ENCODE measurements at regions not wholly inside any gene's neighbourhood (a gene's known extent, or its start where the extent isn't known, plus 50 kb on each side); places are given as distances from the start of the nearest gene placed in this dataset.

- Mint-ChIP-seq H3K4me3 (no peak overlapping the region), H3K9me3 (no peaks in the 10 kb centered on the region), H3K36me3 (ENCODE audit: low read depth) (no peaks in the 10 kb centered on the region), H3K27ac (no peak overlapping the region), H3K27me3 (ENCODE audit: insufficient read depth, low read depth, poor library complexity) (no peaks in the 10 kb centered on the region), H3K4me1 (peaks cover 10% of the 10 kb centered on the region)
- H3K4me1 ChIP-seq (ENCODE audit: insufficient read depth): peaks cover 12% of the 10 kb centered on the region
- no peak for DNase-seq (ENCODE audit: low spot score)
- no peak overlapping the region for H3K4me2 ChIP-seq
- H3F3A ChIP-seq (replicated peaks; ENCODE audit: low read depth): no peaks in the 10 kb centered on the region
- H3K9me2 ChIP-seq (ENCODE audit: insufficient read depth): peaks cover 14% of the 10 kb centered on the region; the same call in 1 of the 2 replicates
- H3K27me3 ChIP-seq (ENCODE audit: insufficient read depth): no peaks in the 10 kb centered on the region
- ATAC-seq: no peak
- no peaks in the 10 kb centered on the region for H3K79me2 ChIP-seq (replicated peaks; ENCODE audit: insufficient read depth)
- H4K20me1 ChIP-seq (replicated peaks; ENCODE audit: insufficient read depth): no peaks in the 10 kb centered on the region
- H2AFZ ChIP-seq: no peak overlapping the region
- H3K27ac ChIP-seq (ENCODE audit: low read depth): no peak overlapping the region
- TF ChIP-seq, protein P1, sequence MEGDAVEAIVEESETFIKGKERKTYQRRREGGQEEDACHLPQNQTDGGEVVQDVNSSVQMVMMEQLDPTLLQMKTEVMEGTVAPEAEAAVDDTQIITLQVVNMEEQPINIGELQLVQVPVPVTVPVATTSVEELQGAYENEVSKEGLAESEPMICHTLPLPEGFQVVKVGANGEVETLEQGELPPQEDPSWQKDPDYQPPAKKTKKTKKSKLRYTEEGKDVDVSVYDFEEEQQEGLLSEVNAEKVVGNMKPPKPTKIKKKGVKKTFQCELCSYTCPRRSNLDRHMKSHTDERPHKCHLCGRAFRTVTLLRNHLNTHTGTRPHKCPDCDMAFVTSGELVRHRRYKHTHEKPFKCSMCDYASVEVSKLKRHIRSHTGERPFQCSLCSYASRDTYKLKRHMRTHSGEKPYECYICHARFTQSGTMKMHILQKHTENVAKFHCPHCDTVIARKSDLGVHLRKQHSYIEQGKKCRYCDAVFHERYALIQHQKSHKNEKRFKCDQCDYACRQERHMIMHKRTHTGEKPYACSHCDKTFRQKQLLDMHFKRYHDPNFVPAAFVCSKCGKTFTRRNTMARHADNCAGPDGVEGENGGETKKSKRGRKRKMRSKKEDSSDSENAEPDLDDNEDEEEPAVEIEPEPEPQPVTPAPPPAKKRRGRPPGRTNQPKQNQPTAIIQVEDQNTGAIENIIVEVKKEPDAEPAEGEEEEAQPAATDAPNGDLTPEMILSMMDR (conservative IDR thresholded peaks at IDR 0.05; ENCODE audit: low read depth in 2 of 2): no peak
- H3K36me3 ChIP-seq (ENCODE audit: insufficient read depth): no peaks in the 10 kb centered on the region
- no peak overlapping the region for H3K4me3 ChIP-seq
These were observed 71.0 kb upstream of the FAM83B start for GRCh38 chr6:54775576-54775975.

DNA sequence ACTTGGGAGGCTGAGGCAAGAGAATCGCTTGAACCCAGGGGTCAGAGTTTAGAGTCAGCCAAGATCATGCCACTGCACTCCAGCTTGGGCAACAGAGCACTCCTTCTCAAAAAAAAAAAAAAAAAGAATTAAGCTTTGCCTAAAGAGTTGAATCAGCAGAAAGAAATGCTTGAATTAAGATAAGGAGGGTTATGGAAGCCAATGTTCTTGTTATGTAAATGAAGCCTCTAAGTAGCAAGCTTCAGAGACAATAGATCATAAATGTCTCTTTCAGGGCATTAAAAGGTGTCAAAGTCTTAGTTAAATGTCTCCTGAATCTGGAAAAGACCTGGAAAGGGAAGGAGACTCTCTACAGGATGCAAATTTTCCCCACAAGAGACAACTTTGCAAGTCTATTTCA, 69.7 kb upstream of the FAM83B start:
- Histone ChIP-seq H3K36me3 (ENCODE audit: insufficient read depth) (no peaks in the 10 kb centered on the region), H2AFZ (no peak overlapping the region)
- no peak overlapping the region for H3K27ac Mint-ChIP-seq

GRCh38 chr6:54778731-54779130, 67.8 kb upstream of the FAM83B start:
- Mint-ChIP-seq H3K27ac (no peak overlapping the region), H3K4me1 (peaks cover 10% of the 10 kb centered on the region), H3K27me3 (ENCODE audit: insufficient read depth, low read depth, poor library complexity) (no peaks in the 10 kb centered on the region), H3K36me3 (ENCODE audit: low read depth) (no peaks in the 10 kb centered on the region), H3K4me3 (no peak overlapping the region), H3K9me3 (no peaks in the 10 kb centered on the region)
- Histone ChIP-seq H3K27ac (ENCODE audit: low read depth) (no peak overlapping the region), H2AFZ (no peak overlapping the region), H4K20me1 (replicated peaks; ENCODE audit: insufficient read depth) (no peaks in the 10 kb centered on the region), H3K9me2 (ENCODE audit: insufficient read depth) (peaks cover 21% of the 10 kb centered on the region), H3K4me1 (ENCODE audit: insufficient read depth) (peaks cover 12% of the 10 kb centered on the region), H3F3A (replicated peaks; ENCODE audit: low read depth) (no peaks in the 10 kb centered on the region), H3K4me2 (no peak overlapping the region), H3K36me3 (ENCODE audit: insufficient read depth) (no peaks in the 10 kb centered on the region), H3K27me3 (ENCODE audit: insufficient read depth) (no peaks in the 10 kb centered on the region), H3K4me3 (no peak overlapping the region), H3K79me2 (replicated peaks; ENCODE audit: insufficient read depth) (no peaks in the 10 kb centered on the region)
- ATAC-seq (no peak), DNase-seq (ENCODE audit: low spot score) (no peak)
- TF ChIP-seq ZNF114 (CRISPR knock-in tag; IDR thresholded peaks at IDR 0.05) (no peak), CREB1 (CRISPR knock-in tag; IDR thresholded peaks at IDR 0.05; ENCODE audit: low read depth) (no peak), POLR2AphosphoS5 (IDR thresholded peaks at IDR 0.05; ENCODE audit: low read depth) (no peak), NANOG (IDR thresholded peaks at IDR 0.05; ENCODE audit: borderline replicate concordance) (no peak), JUNB (IDR thresholded peaks at IDR 0.05; ENCODE audit: unreplicated experiment) (no peak), STAT1 (IDR thresholded peaks at IDR 0.05; ENCODE audit: unreplicated experiment) (no peak)
- TF ChIP-seq, protein P2, sequence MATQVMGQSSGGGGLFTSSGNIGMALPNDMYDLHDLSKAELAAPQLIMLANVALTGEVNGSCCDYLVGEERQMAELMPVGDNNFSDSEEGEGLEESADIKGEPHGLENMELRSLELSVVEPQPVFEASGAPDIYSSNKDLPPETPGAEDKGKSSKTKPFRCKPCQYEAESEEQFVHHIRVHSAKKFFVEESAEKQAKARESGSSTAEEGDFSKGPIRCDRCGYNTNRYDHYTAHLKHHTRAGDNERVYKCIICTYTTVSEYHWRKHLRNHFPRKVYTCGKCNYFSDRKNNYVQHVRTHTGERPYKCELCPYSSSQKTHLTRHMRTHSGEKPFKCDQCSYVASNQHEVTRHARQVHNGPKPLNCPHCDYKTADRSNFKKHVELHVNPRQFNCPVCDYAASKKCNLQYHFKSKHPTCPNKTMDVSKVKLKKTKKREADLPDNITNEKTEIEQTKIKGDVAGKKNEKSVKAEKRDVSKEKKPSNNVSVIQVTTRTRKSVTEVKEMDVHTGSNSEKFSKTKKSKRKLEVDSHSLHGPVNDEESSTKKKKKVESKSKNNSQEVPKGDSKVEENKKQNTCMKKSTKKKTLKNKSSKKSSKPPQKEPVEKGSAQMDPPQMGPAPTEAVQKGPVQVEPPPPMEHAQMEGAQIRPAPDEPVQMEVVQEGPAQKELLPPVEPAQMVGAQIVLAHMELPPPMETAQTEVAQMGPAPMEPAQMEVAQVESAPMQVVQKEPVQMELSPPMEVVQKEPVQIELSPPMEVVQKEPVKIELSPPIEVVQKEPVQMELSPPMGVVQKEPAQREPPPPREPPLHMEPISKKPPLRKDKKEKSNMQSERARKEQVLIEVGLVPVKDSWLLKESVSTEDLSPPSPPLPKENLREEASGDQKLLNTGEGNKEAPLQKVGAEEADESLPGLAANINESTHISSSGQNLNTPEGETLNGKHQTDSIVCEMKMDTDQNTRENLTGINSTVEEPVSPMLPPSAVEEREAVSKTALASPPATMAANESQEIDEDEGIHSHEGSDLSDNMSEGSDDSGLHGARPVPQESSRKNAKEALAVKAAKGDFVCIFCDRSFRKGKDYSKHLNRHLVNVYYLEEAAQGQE (IDR thresholded peaks at IDR 0.05; ENCODE audit: unreplicated experiment): no peak
- TF ChIP-seq, protein P1 (conservative IDR thresholded peaks at IDR 0.05; ENCODE audit: low read depth in 2 of 2): no peak

More for the DNA sequence above, 69.7 kb upstream of the FAM83B start:
- H3K4me2 ChIP-seq: 0 out of 2 replicates have a peak overlapping the region, but pooled peaks have one; percentile 0
- Mint-ChIP-seq H3K9me3 (no peaks in the 10 kb centered on the region), H3K4me1 (peaks cover 10% of the 10 kb centered on the region), H3K27me3 (ENCODE audit: insufficient read depth, low read depth, poor library complexity) (no peaks in the 10 kb centered on the region), H3K4me3 (no peak overlapping the region), H3K36me3 (ENCODE audit: low read depth) (no peaks in the 10 kb centered on the region)
- no peaks in the 10 kb centered on the region for H3K27me3 ChIP-seq (ENCODE audit: insufficient read depth)
- ATAC-seq (no peak), DNase-seq (ENCODE audit: low spot score) (peak; percentile 11)
- no peaks in the 10 kb centered on the region for H4K20me1 ChIP-seq (replicated peaks; ENCODE audit: insufficient read depth)
- H3F3A ChIP-seq (replicated peaks; ENCODE audit: low read depth): no peaks in the 10 kb centered on the region
- TF ChIP-seq NANOG (IDR thresholded peaks at IDR 0.05; ENCODE audit: borderline replicate concordance): 0 out of 2 replicates have a peak, but pooled peaks have one; percentile 5
- no peak for TF ChIP-seq STAT1 (IDR thresholded peaks at IDR 0.05; ENCODE audit: unreplicated experiment)
- H3K79me2 ChIP-seq (replicated peaks; ENCODE audit: insufficient read depth): no peaks in the 10 kb centered on the region
- H3K27ac ChIP-seq (ENCODE audit: low read depth): no peak overlapping the region
- H3K4me1 ChIP-seq (ENCODE audit: insufficient read depth): peaks cover 12% of the 10 kb centered on the region
- peaks cover 14% of the 10 kb centered on the region; the same call in 1 of the 2 replicates for H3K9me2 ChIP-seq (ENCODE audit: insufficient read depth)
- no peak overlapping the region for H3K4me3 ChIP-seq
